ENCODE measurements at regions not wholly inside any gene's neighbourhood (a gene's known extent, or its start where the extent isn't known, plus 50 kb on each side); places are given as distances from the start of the nearest gene placed in this dataset.
A peak's percentile ranks its signal among the peaks of the same experiment; 100 is the strongest.
"Not testable (repeated sequence)": the region's sequence is repeated elsewhere in the genome, so short reads cannot be mapped to it uniquely, and the experiment has no call there.

GRCh38 chr5:21452449-21452848, 1400.7 kb downstream of the CDH12 start:
- 2 to 3% methylated on average over 2 of the region's 2 CpGs for WGBS, 2 experiments (ENCODE audit: low coverage in 1 of 2, low lambda C conversion rate in 2 of 2, missing lambda C conversion rate in 2 of 2)
- Histone ChIP-seq H3K9ac (no peak overlapping the region), H3K4me2 (ENCODE audit: unreplicated experiment) (no peak overlapping the region), H3K4me3 (no peak overlapping the region), H3K4me1 (ENCODE audit: insufficient read depth) (no peaks in the 10 kb centered on the region), H2AFZ (no peak overlapping the region), H3K27ac (no peak overlapping the region), H3K9me2 (ENCODE audit: insufficient read depth) (no peaks in the 10 kb centered on the region), H3K79me2 (ENCODE audit: insufficient read depth) (no peaks in the 10 kb centered on the region), H4K20me1 (ENCODE audit: insufficient read depth) (no peaks in the 10 kb centered on the region), H3K9me3 (ENCODE audit: low read depth) (no peaks in the 10 kb centered on the region), H3F3A (ENCODE audit: insufficient read depth) (no peaks in the 10 kb centered on the region), H3K27me3 (replicated peaks; ENCODE audit: insufficient read depth) (no peaks in the 10 kb centered on the region), H3K36me3 (ENCODE audit: low read depth) (no peaks in the 10 kb centered on the region)
- no peak for TF ChIP-seq EZH2phosphoT487 (IDR thresholded peaks at IDR 0.05; ENCODE audit: insufficient read depth, low read depth)
- TF ChIP-seq EZH2 (IDR thresholded peaks at IDR 0.05; ENCODE audit: insufficient read depth, poor library complexity, severe bottlenecking): no peak
- peak; percentile 4 for DNase-seq
- in situ Hi-C loops (cut with MboI): no loop called here

GRCh38 chr5:21432646-21433045, 1420.5 kb downstream of the CDH12 start:
- H2AFZ ChIP-seq: no peak overlapping the region
- no peaks in the 10 kb centered on the region for H3K9me2 ChIP-seq (ENCODE audit: insufficient read depth)
- H3K4me3 ChIP-seq: no peak overlapping the region
- no peaks in the 10 kb centered on the region for H3K79me2 ChIP-seq (ENCODE audit: insufficient read depth)
- no peak overlapping the region for H3K4me2 ChIP-seq (ENCODE audit: unreplicated experiment)
- H3K9ac ChIP-seq: no peak overlapping the region
- no peak overlapping the region for H3K27ac ChIP-seq
- no peaks in the 10 kb centered on the region for H3K9me3 ChIP-seq (ENCODE audit: low read depth)
- H4K20me1 ChIP-seq (ENCODE audit: insufficient read depth): no peaks in the 10 kb centered on the region
- TF ChIP-seq EZH2phosphoT487 (IDR thresholded peaks at IDR 0.05; ENCODE audit: insufficient read depth, low read depth) (no peak), EZH2 (IDR thresholded peaks at IDR 0.05; ENCODE audit: insufficient read depth, poor library complexity, severe bottlenecking) (no peak)
- 10 to 13% methylated on average over 2 of the region's 2 CpGs for WGBS, 2 experiments (ENCODE audit: low coverage in 1 of 2, low lambda C conversion rate in 2 of 2, missing lambda C conversion rate in 2 of 2)
- in situ Hi-C loops (cut with MboI): no loop called here
- no peaks in the 10 kb centered on the region for H3F3A ChIP-seq (ENCODE audit: insufficient read depth)
- H3K36me3 ChIP-seq (ENCODE audit: low read depth): no peaks in the 10 kb centered on the region
- no peaks in the 10 kb centered on the region for H3K4me1 ChIP-seq (ENCODE audit: insufficient read depth)
- no peaks in the 10 kb centered on the region for H3K27me3 ChIP-seq (replicated peaks; ENCODE audit: insufficient read depth)
- no peak for DNase-seq

GRCh38 chr5:21424907-21425306, 1428.2 kb downstream of the CDH12 start:
- H3K9ac ChIP-seq: no peak overlapping the region
- H3K27me3 ChIP-seq (replicated peaks; ENCODE audit: insufficient read depth): no peaks in the 10 kb centered on the region
- TF ChIP-seq EZH2 (IDR thresholded peaks at IDR 0.05; ENCODE audit: insufficient read depth, poor library complexity, severe bottlenecking) (no peak), EZH2phosphoT487 (IDR thresholded peaks at IDR 0.05; ENCODE audit: insufficient read depth, low read depth) (no peak)
- in situ Hi-C loops (cut with MboI): no loop called here
- no peaks in the 10 kb centered on the region for H3K79me2 ChIP-seq (ENCODE audit: insufficient read depth)
- H2AFZ ChIP-seq: no peak overlapping the region
- no peaks in the 10 kb centered on the region for H3F3A ChIP-seq (ENCODE audit: insufficient read depth)
- H3K4me1 ChIP-seq (ENCODE audit: insufficient read depth): no peaks in the 10 kb centered on the region
- no peak for DNase-seq
- H3K36me3 ChIP-seq (ENCODE audit: low read depth): no peaks in the 10 kb centered on the region
- 28 to 35% methylated on average over 1 of the region's 1 CpG for WGBS, 2 experiments (ENCODE audit: low coverage in 1 of 2, low lambda C conversion rate in 2 of 2, missing lambda C conversion rate in 2 of 2)
- H3K4me3 ChIP-seq: no peak overlapping the region
- H4K20me1 ChIP-seq (ENCODE audit: insufficient read depth): no peaks in the 10 kb centered on the region
- no peak overlapping the region for H3K27ac ChIP-seq
- no peak overlapping the region for H3K4me2 ChIP-seq (ENCODE audit: unreplicated experiment)
- no peaks in the 10 kb centered on the region for H3K9me2 ChIP-seq (ENCODE audit: insufficient read depth)
- H3K9me3 ChIP-seq (ENCODE audit: low read depth): no peaks in the 10 kb centered on the region

GRCh38 chr5:21419383-21419782, 1431.4 kb upstream of the CDH18 start:
- TF ChIP-seq EZH2 (IDR thresholded peaks at IDR 0.05; ENCODE audit: insufficient read depth, poor library complexity, severe bottlenecking): no peak
- no peak for TF ChIP-seq EZH2phosphoT487 (IDR thresholded peaks at IDR 0.05; ENCODE audit: insufficient read depth, low read depth)
- H3F3A ChIP-seq (ENCODE audit: insufficient read depth): no peaks in the 10 kb centered on the region
- H3K27ac ChIP-seq: no peak overlapping the region

GRCh38 chr5:21402089-21402488, 1414.1 kb upstream of the CDH18 start:
- H3K27ac ChIP-seq; H4K20me1 ChIP-seq (ENCODE audit: insufficient read depth); H2AFZ ChIP-seq; H3K27me3 ChIP-seq (replicated peaks; ENCODE audit: insufficient read depth); H3K4me2 ChIP-seq (ENCODE audit: unreplicated experiment); in situ Hi-C loops (cut with MboI); H3K79me2 ChIP-seq (ENCODE audit: insufficient read depth); H3K4me3 ChIP-seq; H3K9me3 ChIP-seq (ENCODE audit: low read depth); H3K9ac ChIP-seq; DNase-seq; H3K4me1 ChIP-seq (ENCODE audit: insufficient read depth); H3K9me2 ChIP-seq (ENCODE audit: insufficient read depth); H3K36me3 ChIP-seq (ENCODE audit: low read depth); H3F3A ChIP-seq (ENCODE audit: insufficient read depth): not testable (repeated sequence)

More at GRCh38 chr5:21419383-21419782, 1431.4 kb upstream of the CDH18 start:
- H3K27me3 ChIP-seq (replicated peaks; ENCODE audit: insufficient read depth): no peaks in the 10 kb centered on the region
- no peaks in the 10 kb centered on the region for H3K36me3 ChIP-seq (ENCODE audit: low read depth)
- no peak overlapping the region for H3K4me2 ChIP-seq (ENCODE audit: unreplicated experiment)
- no peaks in the 10 kb centered on the region for H3K9me3 ChIP-seq (ENCODE audit: low read depth)
- no peaks in the 10 kb centered on the region for H3K9me2 ChIP-seq (ENCODE audit: insufficient read depth)
- no peak for DNase-seq
- H4K20me1 ChIP-seq (ENCODE audit: insufficient read depth): no peaks in the 10 kb centered on the region
- in situ Hi-C loops (cut with MboI): no loop called here
- no peaks in the 10 kb centered on the region for H3K4me1 ChIP-seq (ENCODE audit: insufficient read depth)
- no peak overlapping the region for H2AFZ ChIP-seq
- H3K79me2 ChIP-seq (ENCODE audit: insufficient read depth): no peaks in the 10 kb centered on the region
- H3K4me3 ChIP-seq: no peak overlapping the region
- H3K9ac ChIP-seq: no peak overlapping the region
